Calu3 (cell line): ENCODE measurements at regions not wholly inside any gene's neighbourhood (a gene's known extent, or its start where the extent isn't known, plus 50 kb on each side); places are given as distances from the start of the nearest gene placed in this dataset.

Source experiments
- BruUV-seq: library from RNA; stranded (reverse); fragments of 400-500 nt; replicated peaks from 2 replicates; lab custom pipeline; 2021; lab: Mats Ljungman, UMichigan
- CTCF ChIA-PET: fragments of 300-600 bp; sonication (Branson Sonifier 250); formaldehyde crosslinking; loops from one replicate; lab custom pipeline; 2022; ENCODE audit warnings: antibody characterized with exemption; lab: Charles Lee
- DNase-seq: peaks from one replicate; pipeline ENCODE4 v3.0.0; 2022
- H3K27ac Mint-ChIP-seq: one replicate; pipeline ENCODE4 v1.8.0; 2022; ENCODE audit warnings: mixed read lengths; ENCODE audit not compliant: unreplicated experiment
- H3K27me3 Mint-ChIP-seq: one replicate; pipeline ENCODE4 v1.8.0; 2022; ENCODE audit warnings: mixed read lengths; ENCODE audit not compliant: unreplicated experiment
- H3K36me3 Mint-ChIP-seq: one replicate; pipeline ENCODE4 v1.8.0; 2022; ENCODE audit warnings: mild to moderate bottlenecking, moderate library complexity, mixed read lengths; ENCODE audit not compliant: insufficient read depth, unreplicated experiment
- H3K4me1 Mint-ChIP-seq: one replicate; pipeline ENCODE4 v1.8.0; 2022; ENCODE audit warnings: mild to moderate bottlenecking, low read depth, mixed read lengths; ENCODE audit not compliant: unreplicated experiment
- H3K4me3 Mint-ChIP-seq: one replicate; pipeline ENCODE4 v1.8.0; 2022; ENCODE audit warnings: mild to moderate bottlenecking, low read depth, moderate library complexity, mixed read lengths; ENCODE audit not compliant: unreplicated experiment
- H3K9me3 Mint-ChIP-seq: one replicate; pipeline ENCODE4 v1.8.0; 2022; ENCODE audit warnings: low read depth, mixed read lengths; ENCODE audit not compliant: unreplicated experiment
- CTCF ChIP-seq: fragments of 200-600 bp; IDR thresholded peaks from one replicate; pipeline ENCODE4 v1.8.0; 2022; ENCODE audit warnings: antibody characterized with exemption; ENCODE audit not compliant: unreplicated experiment
- intact Hi-C: fragments of 100-400 bp; cut with micrococcal nuclease; formaldehyde crosslinking; loops from one replicate; pipeline ENCODE4 v1.10.0; 2022; ENCODE audit not compliant: unreplicated experiment

- no peaks in the 10 kb centered on the region for H3K27me3 Mint-ChIP-seq
- peaks cover 4% of the 10 kb centered on the region for H3K9me3 Mint-ChIP-seq
- no TSS peak for BruUV-seq
- no peak for DNase-seq
- CTCF ChIA-PET: no interaction called here
- no peak overlapping the region for H3K4me3 Mint-ChIP-seq
- intact Hi-C loops: no loop called here
- H3K4me1 Mint-ChIP-seq: no peaks in the 10 kb centered on the region
- H3K36me3 Mint-ChIP-seq: no peaks in the 10 kb centered on the region
- TF ChIP-seq CTCF: no peak
- H3K27ac Mint-ChIP-seq: no peak overlapping the region
These were observed 277.1 kb downstream of the IRS2 start for GRCh38 chr13:109509154-109509900.

GRCh38 chr13:109500146-109500773 lies 286.1 kb downstream of the IRS2 start:
- no peak for DNase-seq
- no TSS peak for BruUV-seq
- Mint-ChIP-seq H3K27me3 (no peaks in the 10 kb centered on the region), H3K36me3 (no peaks in the 10 kb centered on the region), H3K4me1 (no peaks in the 10 kb centered on the region), H3K9me3 (no peaks in the 10 kb centered on the region), H3K4me3 (no peak overlapping the region), H3K27ac (no peak overlapping the region)
- no peak for TF ChIP-seq CTCF
- CTCF ChIA-PET: no interaction called here
- intact Hi-C loops: no loop called here

- no peak overlapping the region for H3K27ac Mint-ChIP-seq
- H3K4me1 Mint-ChIP-seq: no peaks in the 10 kb centered on the region
- H3K27me3 Mint-ChIP-seq: no peaks in the 10 kb centered on the region
- BruUV-seq: no TSS peak
- no peak for TF ChIP-seq CTCF
- no peak for DNase-seq
- CTCF ChIA-PET: no interaction called here
- no peaks in the 10 kb centered on the region for H3K9me3 Mint-ChIP-seq
- no peaks in the 10 kb centered on the region for H3K36me3 Mint-ChIP-seq
- H3K4me3 Mint-ChIP-seq: no peak overlapping the region
- intact Hi-C loops: no loop called here
These were observed 288.5 kb downstream of the IRS2 start for GRCh38 chr13:109497917-109498316.

- no peaks in the 10 kb centered on the region for H3K36me3 Mint-ChIP-seq
- BruUV-seq: no TSS peak
- intact Hi-C loops: no loop called here
- no peak overlapping the region for H3K27ac Mint-ChIP-seq
- TF ChIP-seq CTCF: no peak
- H3K4me1 Mint-ChIP-seq: no peaks in the 10 kb centered on the region
- H3K4me3 Mint-ChIP-seq: no peak overlapping the region
- no peak for DNase-seq
- no peaks in the 10 kb centered on the region for H3K27me3 Mint-ChIP-seq
- no peaks in the 10 kb centered on the region for H3K9me3 Mint-ChIP-seq
- CTCF ChIA-PET: no interaction called here
These were observed 290.2 kb downstream of the IRS2 start for GRCh38 chr13:109496216-109496615.
